C4-2B (cell line): ENCODE measurements at regions not wholly inside any gene's neighbourhood (a gene's known extent, or its start where the extent isn't known, plus 50 kb on each side); places are given as distances from the start of the nearest gene placed in this dataset.

Source experiments
- CTCF ChIP-seq: fragments of 450-650 bp; conservative IDR thresholded peaks from 2 replicates; pipeline ENCODE4 v1.5.1; 2017; ENCODE audit warnings: mild to moderate bottlenecking
- ZFX ChIP-seq: fragments of 450-650 bp; IDR thresholded peaks from 2 replicates; pipeline ENCODE4 v1.6.1; 2017

- no peak for TF ChIP-seq CTCF
- TF ChIP-seq ZFX, result no peak
Observed at GRCh38 chr9:13380903-13381302, 101.4 kb upstream of the MPDZ start.
